ENCODE measurements at regions not wholly inside any gene's neighbourhood (a gene's known extent, or its start where the extent isn't known, plus 50 kb on each side); places are given as distances from the start of the nearest gene placed in this dataset.

DNA sequence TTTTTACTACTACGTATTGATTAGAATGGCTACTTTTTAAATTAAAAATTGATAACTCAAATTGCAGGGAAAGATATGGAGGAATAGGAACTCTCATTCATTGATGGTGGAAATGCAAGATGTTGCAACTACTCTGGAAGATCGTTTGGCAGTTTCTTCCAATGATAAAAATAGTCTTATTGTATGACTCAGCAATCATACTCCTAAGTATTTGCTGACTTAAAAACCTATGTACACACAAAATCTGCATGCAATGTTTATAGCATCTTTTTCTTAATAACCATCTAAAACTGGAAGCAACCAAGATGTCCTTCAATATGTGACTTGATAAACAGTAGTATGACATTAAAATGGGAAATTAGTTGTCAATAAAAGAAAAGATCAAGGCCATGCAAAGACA, 87.4 kb upstream of the LRRC3B start:
- Histone ChIP-seq H3K9me3 (ENCODE audit: insufficient read depth, low read depth, low read length) (peaks cover 3% of the 10 kb centered on the region), H2BK5ac (ENCODE audit: low read depth, low read length, poor library complexity) (no peak overlapping the region), H3K4me1 (ENCODE audit: control insufficient read depth in 1 of 2, insufficient read depth in 2 of 2, low read length in 2 of 2) (no peaks in the 10 kb centered on the region), H3K4ac (ENCODE audit: low read depth, low read length) (no peak overlapping the region), H2BK120ac (ENCODE audit: insufficient read depth, low read length, poor library complexity) (no peak overlapping the region), H3K9ac (ENCODE audit: low read length) (no peak overlapping the region), H3K79me2 (ENCODE audit: control insufficient read depth, insufficient read depth, low read length, poor library complexity) (no peaks in the 10 kb centered on the region), H3K23ac (ENCODE audit: low read length) (no peak overlapping the region), H2AFZ (ENCODE audit: insufficient read depth, low read length, poor library complexity) (no peak overlapping the region), H3K14ac (ENCODE audit: low read length) (no peak overlapping the region), H3K27me3 (ENCODE audit: insufficient read depth, low read length) (no peaks in the 10 kb centered on the region), H2AK5ac (ENCODE audit: low read length) (no peak overlapping the region), H3K79me1 (ENCODE audit: low read length) (no peaks in the 10 kb centered on the region), H3K18ac (ENCODE audit: low read length) (no peak overlapping the region), H4K12ac (ENCODE audit: low read depth, low read length) (no peak overlapping the region), H3K4me3 (ENCODE audit: low read depth, low read length) (no peak overlapping the region), H3K36me3 (ENCODE audit: control insufficient read depth in 1 of 2, insufficient read depth in 2 of 2, low read length in 2 of 2) (no peaks in the 10 kb centered on the region), H4K8ac (ENCODE audit: low read depth, low read length) (no peak overlapping the region), H3K27ac (ENCODE audit: low read depth, low read length) (no peak overlapping the region), H3K4me2 (ENCODE audit: low read length) (no peak overlapping the region), H4K91ac (ENCODE audit: low read depth, low read length) (no peak overlapping the region), H2BK12ac (ENCODE audit: low read length) (no peak overlapping the region)
- WGBS (ENCODE audit: extremely low coverage, insufficient coverage, insufficient read length) = no CpG with 5 or more reads among the region's 2 CpGs
- DNase-seq = no peak

- H3K14ac ChIP-seq (ENCODE audit: low read length) = no peak overlapping the region
- H3K23ac ChIP-seq (ENCODE audit: low read length) = no peak overlapping the region
- H4K12ac ChIP-seq (ENCODE audit: low read depth, low read length) = no peak overlapping the region
- no peak overlapping the region for H3K9ac ChIP-seq (ENCODE audit: low read length)
- H3K4me2 ChIP-seq (ENCODE audit: low read length) = no peak overlapping the region
- H3K36me3 ChIP-seq (ENCODE audit: control insufficient read depth in 1 of 2, insufficient read depth in 2 of 2, low read length in 2 of 2) = no peaks in the 10 kb centered on the region
- peaks cover 3% of the 10 kb centered on the region for H3K9me3 ChIP-seq (ENCODE audit: insufficient read depth, low read depth, low read length)
- H3K27me3 ChIP-seq (ENCODE audit: insufficient read depth, low read length) = no peaks in the 10 kb centered on the region
- H4K8ac ChIP-seq (ENCODE audit: low read depth, low read length) = no peak overlapping the region
- H2AFZ ChIP-seq (ENCODE audit: insufficient read depth, low read length, poor library complexity) = no peak overlapping the region
- no peaks in the 10 kb centered on the region for H3K79me2 ChIP-seq (ENCODE audit: control insufficient read depth, insufficient read depth, low read length, poor library complexity)
- no peaks in the 10 kb centered on the region for H3K4me1 ChIP-seq (ENCODE audit: control insufficient read depth in 1 of 2, insufficient read depth in 2 of 2, low read length in 2 of 2)
- no peak overlapping the region for H2BK5ac ChIP-seq (ENCODE audit: low read depth, low read length, poor library complexity)
- H3K4me3 ChIP-seq (ENCODE audit: low read depth, low read length) = no peak overlapping the region
- H2BK12ac ChIP-seq (ENCODE audit: low read length) = no peak overlapping the region
- H4K91ac ChIP-seq (ENCODE audit: low read depth, low read length) = no peak overlapping the region
- H2BK120ac ChIP-seq (ENCODE audit: insufficient read depth, low read length, poor library complexity) = no peak overlapping the region
- no peak overlapping the region for H3K18ac ChIP-seq (ENCODE audit: low read length)
- DNase-seq = no peak
- no peak overlapping the region for H3K4ac ChIP-seq (ENCODE audit: low read depth, low read length)
- no CpG with 5 or more reads among the region's 2 CpGs for WGBS (ENCODE audit: extremely low coverage, insufficient coverage, insufficient read length)
- H3K79me1 ChIP-seq (ENCODE audit: low read length) = no peaks in the 10 kb centered on the region
- H3K27ac ChIP-seq (ENCODE audit: low read depth, low read length) = no peak overlapping the region
- H2AK5ac ChIP-seq (ENCODE audit: low read length) = no peak overlapping the region
These were observed 85.6 kb upstream of the LRRC3B start for GRCh38 chr3:26536955-26537354.

DNA sequence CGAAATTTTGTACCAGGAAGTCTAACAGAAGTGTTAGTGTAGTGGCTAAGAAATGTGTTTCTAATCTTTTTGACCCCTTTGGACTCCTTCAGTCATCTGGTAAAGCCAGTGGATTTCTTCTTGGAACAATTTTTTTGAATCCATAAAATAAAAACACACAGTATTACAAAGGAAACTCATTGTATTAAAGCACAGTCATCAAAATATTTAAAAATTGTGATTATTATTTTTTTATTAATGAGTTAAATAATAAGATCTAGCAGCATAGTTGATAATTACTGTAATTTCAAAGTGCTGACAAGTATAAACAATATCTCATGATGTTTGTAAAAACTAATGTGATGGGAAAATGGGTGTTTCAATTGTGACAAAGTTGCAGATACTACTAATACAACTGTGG, 72.2 kb upstream of the LRRC3B start:
- Histone ChIP-seq H3K4me3 (ENCODE audit: low read depth, low read length) (no peak overlapping the region), H3K14ac (ENCODE audit: low read length) (no peak overlapping the region), H3K23ac (ENCODE audit: low read length) (no peak overlapping the region), H3K27ac (ENCODE audit: low read depth, low read length) (no peak overlapping the region), H3K9ac (ENCODE audit: low read length) (no peak overlapping the region), H2AFZ (ENCODE audit: insufficient read depth, low read length, poor library complexity) (no peak overlapping the region), H4K8ac (ENCODE audit: low read depth, low read length) (no peak overlapping the region), H2BK5ac (ENCODE audit: low read depth, low read length, poor library complexity) (no peak overlapping the region), H4K12ac (ENCODE audit: low read depth, low read length) (no peak overlapping the region), H4K91ac (ENCODE audit: low read depth, low read length) (no peak overlapping the region), H3K4me1 (ENCODE audit: control insufficient read depth in 1 of 2, insufficient read depth in 2 of 2, low read length in 2 of 2) (no peaks in the 10 kb centered on the region), H3K79me1 (ENCODE audit: low read length) (no peaks in the 10 kb centered on the region), H2AK5ac (ENCODE audit: low read length) (no peak overlapping the region), H3K9me3 (ENCODE audit: insufficient read depth, low read depth, low read length) (no peaks in the 10 kb centered on the region), H3K36me3 (ENCODE audit: control insufficient read depth in 1 of 2, insufficient read depth in 2 of 2, low read length in 2 of 2) (no peaks in the 10 kb centered on the region), H2BK12ac (ENCODE audit: low read length) (no peak overlapping the region), H3K4me2 (ENCODE audit: low read length) (no peak overlapping the region), H3K27me3 (ENCODE audit: insufficient read depth, low read length) (no peaks in the 10 kb centered on the region), H3K18ac (ENCODE audit: low read length) (no peak overlapping the region), H3K79me2 (ENCODE audit: control insufficient read depth, insufficient read depth, low read length, poor library complexity) (no peaks in the 10 kb centered on the region), H2BK120ac (ENCODE audit: insufficient read depth, low read length, poor library complexity) (no peak overlapping the region), H3K4ac (ENCODE audit: low read depth, low read length) (no peak overlapping the region)
- no CpG with 5 or more reads among the region's 1 CpG for WGBS (ENCODE audit: extremely low coverage, insufficient coverage, insufficient read length)
- no peak for DNase-seq

GRCh38 chr3:26556637-26557036, 65.9 kb upstream of the LRRC3B start:
- H3K18ac ChIP-seq (ENCODE audit: low read length) = no peak overlapping the region
- no peak overlapping the region for H3K27ac ChIP-seq (ENCODE audit: low read depth, low read length)
- peaks cover 0 to 4% of the 10 kb centered on the region in 2 experiments for H3K4me1 ChIP-seq (ENCODE audit: control insufficient read depth in 1 of 2, insufficient read depth in 2 of 2, low read length in 2 of 2)
- no peaks in the 10 kb centered on the region for H3K79me2 ChIP-seq (ENCODE audit: control insufficient read depth, insufficient read depth, low read length, poor library complexity)
- H3K14ac ChIP-seq (ENCODE audit: low read length) = no peak overlapping the region
- H3K23ac ChIP-seq (ENCODE audit: low read length) = no peak overlapping the region
- H3K9ac ChIP-seq (ENCODE audit: low read length) = no peak overlapping the region
- DNase-seq = no peak
- no peak overlapping the region for H4K12ac ChIP-seq (ENCODE audit: low read depth, low read length)
- no CpG with 5 or more reads among the region's 6 CpGs for WGBS (ENCODE audit: extremely low coverage, insufficient coverage, insufficient read length)
- no peaks in the 10 kb centered on the region for H3K79me1 ChIP-seq (ENCODE audit: low read length)
- H3K36me3 ChIP-seq (ENCODE audit: control insufficient read depth in 1 of 2, insufficient read depth in 2 of 2, low read length in 2 of 2) = no peaks in the 10 kb centered on the region
- no peak overlapping the region for H2AFZ ChIP-seq (ENCODE audit: insufficient read depth, low read length, poor library complexity)
- no peak overlapping the region for H4K8ac ChIP-seq (ENCODE audit: low read depth, low read length)
- H2AK5ac ChIP-seq (ENCODE audit: low read length) = no peak overlapping the region
- H3K27me3 ChIP-seq (ENCODE audit: insufficient read depth, low read length) = no peaks in the 10 kb centered on the region
- no peak overlapping the region for H2BK12ac ChIP-seq (ENCODE audit: low read length)
- no peak overlapping the region for H4K91ac ChIP-seq (ENCODE audit: low read depth, low read length)
- H2BK5ac ChIP-seq (ENCODE audit: low read depth, low read length, poor library complexity) = no peak overlapping the region
- no peak overlapping the region for H2BK120ac ChIP-seq (ENCODE audit: insufficient read depth, low read length, poor library complexity)
- H3K9me3 ChIP-seq (ENCODE audit: insufficient read depth, low read depth, low read length) = no peaks in the 10 kb centered on the region
- H3K4ac ChIP-seq (ENCODE audit: low read depth, low read length) = no peak overlapping the region
- H3K4me3 ChIP-seq (ENCODE audit: low read depth, low read length) = no peak overlapping the region
- no peak overlapping the region for H3K4me2 ChIP-seq (ENCODE audit: low read length)
